ENCODE measurements at regions not wholly inside any gene's neighbourhood (a gene's known extent, or its start where the extent isn't known, plus 50 kb on each side); places are given as distances from the start of the nearest gene placed in this dataset.

GRCh38 chr7:18378989-18379605, 116.5 kb upstream of the HDAC9 start:
- no peak for DNase-seq (ENCODE audit: low read depth)
- no peak for TF ChIP-seq CTCF (conservative IDR thresholded peaks at IDR 0.05; ENCODE audit: low read length)
- no peak overlapping the region for H3K4me3 ChIP-seq (ENCODE audit: low read length)

GRCh38 chr7:18384491-18385143, 110.9 kb upstream of the HDAC9 start:
- TF ChIP-seq CTCF (conservative IDR thresholded peaks at IDR 0.05; ENCODE audit: low read length) = no peak
- no peak for DNase-seq (ENCODE audit: low read depth)
- H3K4me3 ChIP-seq (ENCODE audit: low read length) = no peak overlapping the region

GRCh38 chr7:18386607-18387006, 108.9 kb upstream of the HDAC9 start:
- no peak overlapping the region for H3K4me3 ChIP-seq (ENCODE audit: low read length)
- DNase-seq (ENCODE audit: low read depth) = peak; percentile 9
- TF ChIP-seq CTCF (conservative IDR thresholded peaks at IDR 0.05; ENCODE audit: low read length) = no peak

- no peak overlapping the region for H3K4me3 ChIP-seq (ENCODE audit: low read length)
- DNase-seq (ENCODE audit: low read depth) = no peak
- no peak for TF ChIP-seq CTCF (conservative IDR thresholded peaks at IDR 0.05; ENCODE audit: low read length)
Measured at GRCh38 chr7:18387191-18387735, 108.3 kb upstream of the HDAC9 start.

GRCh38 chr7:18390535-18390907, 105.0 kb upstream of the HDAC9 start:
- no peak for TF ChIP-seq CTCF (conservative IDR thresholded peaks at IDR 0.05; ENCODE audit: low read length)
- H3K4me3 ChIP-seq (ENCODE audit: low read length) = no peak overlapping the region
- DNase-seq (ENCODE audit: low read depth) = no peak

- DNase-seq (ENCODE audit: low read depth) = peak; percentile 22
- no peak for TF ChIP-seq CTCF (conservative IDR thresholded peaks at IDR 0.05; ENCODE audit: low read length)
- H3K4me3 ChIP-seq (ENCODE audit: low read length) = no peak overlapping the region
Measured at GRCh38 chr7:18393465-18394118, 102.0 kb upstream of the HDAC9 start.

All from AG10803 (cell line).